ENCODE measurements at regions not wholly inside any gene's neighbourhood (a gene's known extent, or its start where the extent isn't known, plus 50 kb on each side); places are given as distances from the start of the nearest gene placed in this dataset.

- Histone ChIP-seq H3K4me3 (no peak overlapping the region), H3K9me3 (no peaks in the 10 kb centered on the region), H3K27me3 (no peaks in the 10 kb centered on the region), H3K27ac (no peak overlapping the region), H3K4me1 (no peaks in the 10 kb centered on the region), H3K36me3 (no peaks in the 10 kb centered on the region)
- intact Hi-C loops (cut with DNase I; ENCODE audit: low total_unique reads) = no loop called here
- TF ChIP-seq, protein P1, sequence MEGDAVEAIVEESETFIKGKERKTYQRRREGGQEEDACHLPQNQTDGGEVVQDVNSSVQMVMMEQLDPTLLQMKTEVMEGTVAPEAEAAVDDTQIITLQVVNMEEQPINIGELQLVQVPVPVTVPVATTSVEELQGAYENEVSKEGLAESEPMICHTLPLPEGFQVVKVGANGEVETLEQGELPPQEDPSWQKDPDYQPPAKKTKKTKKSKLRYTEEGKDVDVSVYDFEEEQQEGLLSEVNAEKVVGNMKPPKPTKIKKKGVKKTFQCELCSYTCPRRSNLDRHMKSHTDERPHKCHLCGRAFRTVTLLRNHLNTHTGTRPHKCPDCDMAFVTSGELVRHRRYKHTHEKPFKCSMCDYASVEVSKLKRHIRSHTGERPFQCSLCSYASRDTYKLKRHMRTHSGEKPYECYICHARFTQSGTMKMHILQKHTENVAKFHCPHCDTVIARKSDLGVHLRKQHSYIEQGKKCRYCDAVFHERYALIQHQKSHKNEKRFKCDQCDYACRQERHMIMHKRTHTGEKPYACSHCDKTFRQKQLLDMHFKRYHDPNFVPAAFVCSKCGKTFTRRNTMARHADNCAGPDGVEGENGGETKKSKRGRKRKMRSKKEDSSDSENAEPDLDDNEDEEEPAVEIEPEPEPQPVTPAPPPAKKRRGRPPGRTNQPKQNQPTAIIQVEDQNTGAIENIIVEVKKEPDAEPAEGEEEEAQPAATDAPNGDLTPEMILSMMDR (IDR thresholded peaks at IDR 0.05) = no peak
- DNase-seq = no peak
Observed at GRCh38 chr18:43501099-43501498, 223.8 kb upstream of the SYT4 start.

- DNase-seq = no peak
- no peaks in the 10 kb centered on the region for H3K36me3 ChIP-seq
- intact Hi-C loops (cut with DNase I; ENCODE audit: low total_unique reads) = no loop called here
- H3K4me1 ChIP-seq = no peaks in the 10 kb centered on the region
- TF ChIP-seq, protein P1 (IDR thresholded peaks at IDR 0.05) = no peak
- H3K27ac ChIP-seq = no peak overlapping the region
- peaks cover 5 to 13% (median 8%) of the 10 kb centered on the region in 3 donors for H3K9me3 ChIP-seq
- no peaks in the 10 kb centered on the region for H3K27me3 ChIP-seq
- H3K4me3 ChIP-seq = no peak overlapping the region
Observed at GRCh38 chr18:43506935-43507334, 229.6 kb upstream of the SYT4 start.

DNA sequence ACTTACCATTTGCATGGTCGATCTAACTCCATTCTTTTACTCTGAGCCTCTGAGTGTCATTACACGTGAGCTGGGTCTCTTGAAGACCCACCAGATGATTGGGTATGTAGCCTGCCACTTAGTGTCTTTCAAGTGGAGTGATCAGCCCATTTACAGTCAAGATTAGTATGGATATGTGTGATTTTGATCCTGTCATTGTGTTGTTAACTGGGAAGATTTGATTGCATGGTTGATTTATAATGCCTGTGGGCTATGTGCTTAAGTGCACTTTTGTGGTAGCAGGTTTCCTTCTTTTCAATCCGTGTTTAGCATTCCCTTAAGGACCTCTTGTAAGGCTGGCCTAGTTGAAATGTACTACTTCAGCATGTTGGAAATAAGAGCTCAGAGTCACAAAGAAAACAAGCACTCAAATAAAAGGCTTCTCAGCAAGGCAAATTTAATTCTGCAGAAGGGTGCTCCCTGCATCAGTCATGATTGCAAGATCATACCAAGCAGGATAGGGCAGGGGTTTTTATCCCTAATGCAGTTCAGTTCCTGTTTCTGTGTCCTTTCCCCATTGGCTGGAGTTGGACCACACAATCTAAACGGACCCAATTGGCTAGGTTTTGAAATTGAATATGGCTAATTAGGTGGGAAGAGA, 230.7 kb upstream of the SYT4 start:
- Histone ChIP-seq H3K4me3 (no peak overlapping the region), H3K4me1 (no peaks in the 10 kb centered on the region), H3K27ac (no peak overlapping the region), H3K9me3 (peaks cover 5 to 13% (median 8%) of the 10 kb centered on the region in 3 donors), H3K36me3 (no peaks in the 10 kb centered on the region), H3K27me3 (no peaks in the 10 kb centered on the region)
- no peak for DNase-seq
- intact Hi-C loops (cut with DNase I; ENCODE audit: low total_unique reads) = no loop called here
- TF ChIP-seq, protein P1 (IDR thresholded peaks at IDR 0.05) = no peak

DNA sequence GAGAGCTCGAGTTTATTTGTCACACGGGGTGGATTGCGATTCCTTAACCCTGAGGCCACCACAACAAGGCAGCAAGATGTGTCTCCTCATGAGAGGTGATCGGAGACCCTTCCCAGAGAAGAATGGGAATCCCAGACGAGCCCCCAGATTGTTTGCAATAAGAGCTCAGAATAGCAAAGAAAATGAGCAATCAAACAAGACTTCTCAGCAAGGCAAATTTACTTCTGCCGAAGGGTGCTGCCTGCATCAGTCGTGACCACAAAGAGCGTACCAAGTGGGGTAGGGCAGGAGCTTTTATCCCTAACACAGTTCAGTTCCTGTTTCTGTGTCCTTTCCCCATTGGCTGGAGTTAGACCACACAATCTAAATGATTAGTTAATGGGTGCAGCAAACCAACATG, 237.5 kb upstream of the SYT4 start:
- Histone ChIP-seq H3K36me3 (no peaks in the 10 kb centered on the region), H3K9me3 (no peaks in the 10 kb centered on the region), H3K4me1 (no peaks in the 10 kb centered on the region), H3K4me3 (no peak overlapping the region), H3K27me3 (no peaks in the 10 kb centered on the region), H3K27ac (no peak overlapping the region)
- TF ChIP-seq, protein P1 (IDR thresholded peaks at IDR 0.05) = no peak
- no peak for DNase-seq
- intact Hi-C loops (cut with DNase I; ENCODE audit: low total_unique reads) = no loop called here

DNA sequence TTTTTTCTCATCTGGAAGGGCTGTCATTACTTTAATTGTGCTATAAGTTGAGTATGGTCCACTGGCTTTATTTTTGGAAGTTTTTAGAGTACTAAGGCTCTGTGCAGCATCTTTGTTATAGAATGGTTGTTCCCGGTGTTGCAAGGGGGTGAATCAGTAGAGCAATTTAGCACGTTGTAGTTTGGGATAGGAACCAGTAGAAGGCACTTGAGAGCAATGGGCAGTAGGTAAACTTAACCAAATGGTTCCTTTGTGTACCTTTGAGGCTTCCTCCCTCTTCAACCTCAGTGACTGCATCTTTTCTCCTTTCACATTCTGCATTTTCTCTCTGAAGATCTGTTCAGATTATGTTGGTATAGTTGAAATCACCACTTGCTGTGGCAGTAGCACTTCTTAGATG, 238.2 kb upstream of the SYT4 start:
- Histone ChIP-seq H3K27me3 (no peaks in the 10 kb centered on the region), H3K27ac (no peak overlapping the region), H3K9me3 (no peaks in the 10 kb centered on the region), H3K4me1 (no peaks in the 10 kb centered on the region), H3K4me3 (no peak overlapping the region), H3K36me3 (no peaks in the 10 kb centered on the region)
- intact Hi-C loops (cut with DNase I; ENCODE audit: low total_unique reads) = no loop called here
- TF ChIP-seq, protein P1 (IDR thresholded peaks at IDR 0.05) = no peak
- no peak for DNase-seq

DNA sequence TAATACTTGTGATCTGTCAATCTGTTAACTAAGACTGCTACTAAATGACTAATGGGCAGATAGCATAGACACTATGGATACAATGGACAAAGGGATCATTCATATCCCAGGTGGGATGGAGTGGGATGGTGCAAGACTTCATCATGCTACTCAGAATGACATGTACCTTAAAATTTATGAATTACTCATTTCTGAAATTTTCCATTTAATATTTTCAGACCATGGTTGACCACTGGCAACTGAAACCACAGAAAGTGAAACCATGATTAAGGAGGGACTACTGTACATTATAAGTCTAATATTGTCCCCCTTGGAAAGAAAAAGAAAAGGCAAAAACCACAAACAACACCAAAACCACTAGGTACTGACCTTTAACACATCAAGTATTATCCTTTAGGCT, 247.0 kb upstream of the SYT4 start:
- no peaks in the 10 kb centered on the region for H3K9me3 ChIP-seq
- H3K36me3 ChIP-seq = no peaks in the 10 kb centered on the region
- TF ChIP-seq, protein P1 (IDR thresholded peaks at IDR 0.05) = no peak
- no peak overlapping the region for H3K4me3 ChIP-seq
- intact Hi-C loops (cut with DNase I; ENCODE audit: low total_unique reads) = no loop called here
- no peak overlapping the region for H3K27ac ChIP-seq
- H3K4me1 ChIP-seq = no peaks in the 10 kb centered on the region
- no peak for DNase-seq
- H3K27me3 ChIP-seq = no peaks in the 10 kb centered on the region

Data from tibial artery (tissue), 4 donors.